ENCODE measurements at regions not wholly inside any gene's neighbourhood (a gene's known extent, or its start where the extent isn't known, plus 50 kb on each side); places are given as distances from the start of the nearest gene placed in this dataset.
"Not testable (repeated sequence)": the region's sequence is repeated elsewhere in the genome, so short reads cannot be mapped to it uniquely, and the experiment has no call there.

DNA sequence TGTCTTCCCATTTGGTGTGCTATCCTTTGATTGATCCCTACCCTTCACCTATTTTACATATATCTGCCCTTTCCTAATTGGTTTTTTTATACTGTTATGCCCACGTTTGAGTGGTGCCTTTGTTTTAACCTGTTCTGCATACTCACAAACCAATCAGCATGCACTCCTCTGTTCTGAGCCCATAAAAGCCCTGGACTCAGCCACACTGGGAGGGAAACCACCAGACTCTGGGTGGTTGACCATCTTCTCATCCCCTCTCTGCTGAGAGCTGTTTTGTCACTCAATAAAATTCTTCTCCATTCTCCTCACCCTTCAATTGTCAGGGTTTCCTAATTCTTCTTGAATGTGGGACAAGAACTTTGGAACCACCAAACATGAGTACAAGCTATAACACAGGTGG lies 989.8 kb downstream of the ADGRL2 start:
- DNase-seq: no peak

DNA sequence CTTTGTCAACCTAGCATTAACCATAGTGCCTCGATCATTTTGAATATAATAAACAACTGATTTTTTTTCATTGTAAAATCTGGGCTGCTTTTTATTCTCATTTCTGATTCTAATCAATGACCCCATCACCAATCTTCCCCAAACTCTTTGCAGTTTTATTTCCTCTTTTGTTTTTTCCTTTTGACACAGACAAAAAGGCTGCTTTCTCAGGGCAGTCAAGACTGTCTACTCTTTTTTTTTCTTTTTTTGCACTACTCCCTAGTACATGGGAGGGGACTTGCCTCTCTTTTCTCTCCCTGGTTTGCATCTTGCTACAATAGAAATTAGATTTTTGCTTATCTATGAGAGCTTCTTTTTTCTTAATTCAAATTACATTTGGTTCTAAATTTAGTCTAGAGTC lies 987.9 kb downstream of the ADGRL2 start:
- DNase-seq: no peak

DNA sequence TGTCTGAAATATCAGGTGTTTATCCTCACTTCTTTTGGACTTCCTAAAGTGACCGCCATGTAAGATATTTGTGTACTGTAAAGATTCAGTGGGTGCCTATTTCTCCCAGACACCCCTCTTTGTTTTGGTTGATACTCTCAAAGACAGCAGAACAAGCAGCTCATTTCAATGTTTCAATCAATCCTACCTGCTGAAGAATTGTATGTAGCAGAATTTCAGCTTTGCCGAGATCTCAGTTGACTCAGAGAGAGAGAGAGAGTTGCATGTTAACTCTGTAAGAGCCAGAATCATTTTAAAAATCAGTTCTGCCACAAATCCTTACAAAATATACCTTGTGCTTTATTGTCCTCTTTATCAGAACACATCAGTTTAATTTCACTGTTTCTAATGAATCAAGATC lies 987.3 kb downstream of the ADGRL2 start:
- no peak for DNase-seq

DNA sequence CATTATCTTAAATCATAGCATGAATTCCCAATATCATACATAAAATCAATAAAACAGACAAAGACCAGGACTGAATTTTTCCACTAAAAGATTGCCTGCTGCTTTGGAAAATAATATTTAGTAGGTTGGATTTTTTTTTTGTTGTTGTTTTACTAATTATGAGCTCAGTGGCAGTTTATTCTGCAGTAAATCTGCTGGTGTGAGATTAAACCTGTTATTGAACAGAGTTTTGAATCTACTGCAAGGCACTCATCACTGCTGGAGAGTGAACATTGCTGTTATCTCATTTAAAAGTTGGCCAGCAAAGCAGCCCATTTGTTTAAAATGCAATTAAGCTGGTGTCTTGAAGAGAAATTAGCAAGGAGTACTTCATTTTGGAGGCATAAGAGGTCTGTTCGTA lies 986.1 kb downstream of the ADGRL2 start:
- DNase-seq: no peak

DNA sequence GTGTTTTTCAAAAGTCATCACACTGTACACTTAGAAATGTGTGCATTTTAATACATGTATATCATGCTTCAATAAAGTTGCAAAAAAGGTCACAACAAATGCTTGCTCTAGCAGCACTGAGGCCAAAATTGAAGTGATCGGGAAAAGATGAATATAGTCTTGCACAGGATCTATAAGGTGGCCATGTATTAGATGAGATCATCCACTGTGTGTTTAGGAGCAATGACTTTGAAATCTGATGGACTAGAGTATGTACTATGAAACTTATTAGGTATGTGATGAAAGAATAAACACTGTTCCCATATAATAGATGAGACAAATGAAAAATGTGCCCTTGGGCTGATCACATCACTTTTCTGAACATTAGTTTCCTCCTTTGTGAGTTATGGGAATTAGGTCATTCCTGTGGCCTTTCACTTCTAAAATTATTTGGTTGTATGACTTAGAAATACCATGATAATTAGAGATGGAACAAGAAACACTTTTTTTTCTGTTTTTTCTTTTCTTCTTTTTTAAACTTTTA lies 984.6 kb downstream of the ADGRL2 start:
- no peak for DNase-seq

DNA sequence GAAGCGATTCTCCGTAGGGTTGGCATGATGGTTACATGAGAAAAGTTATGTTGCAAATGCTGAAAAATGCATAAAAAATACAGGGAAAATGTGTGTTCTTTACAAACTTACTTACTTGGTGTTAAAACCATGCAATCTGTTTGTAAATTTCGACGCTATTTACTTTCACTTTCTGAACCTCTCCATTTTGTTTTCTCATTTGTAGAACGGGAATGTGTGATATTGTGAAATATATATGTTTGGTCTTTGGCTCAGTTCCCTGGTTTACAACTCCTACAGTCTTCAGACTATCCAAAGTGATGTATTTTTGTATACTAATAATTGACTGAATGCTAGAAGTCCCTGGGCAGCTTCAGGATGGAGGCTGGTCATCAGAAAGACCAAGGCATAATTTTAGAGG lies 982.3 kb downstream of the ADGRL2 start:
- DNase-seq: no peak

DNA sequence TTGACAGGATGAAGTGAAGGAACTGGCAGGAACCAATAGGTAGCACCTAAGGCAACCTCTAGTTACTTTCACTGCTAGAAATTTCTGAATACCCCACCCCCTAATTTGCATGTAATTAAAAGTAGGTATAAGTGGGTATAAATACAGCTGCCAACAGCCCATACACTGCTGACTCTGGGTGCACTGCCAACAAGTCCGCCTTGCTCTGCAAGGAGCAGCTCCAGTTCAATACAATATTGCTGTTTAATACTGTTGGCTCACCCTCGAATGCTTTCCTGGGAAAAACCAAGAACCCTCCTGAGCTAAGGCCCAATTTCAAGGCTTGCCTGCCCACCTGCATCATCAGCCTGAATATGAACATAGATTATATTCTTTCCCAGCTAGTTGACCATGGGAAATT lies 981.9 kb downstream of the ADGRL2 start:
- DNase-seq: no peak

DNA sequence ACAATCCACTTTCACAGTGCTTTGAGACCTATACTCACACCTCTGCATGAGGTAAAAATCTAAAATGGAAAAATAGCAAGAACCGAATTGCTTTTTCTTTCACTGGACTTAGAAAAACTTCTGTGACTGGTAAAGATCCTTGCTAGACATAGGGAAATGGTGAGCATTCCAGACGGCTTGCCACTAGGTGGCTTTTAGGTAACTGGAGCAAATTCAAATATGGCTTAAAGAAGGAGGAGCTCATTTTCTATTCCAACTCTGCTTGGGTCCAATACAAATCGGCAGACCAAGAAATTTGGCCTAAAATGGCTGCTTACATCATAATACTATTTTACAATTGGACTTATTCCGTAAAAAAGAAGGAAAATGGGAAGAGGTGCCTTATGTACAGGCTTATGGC lies 977.9 kb downstream of the ADGRL2 start:
- no peak for DNase-seq

DNA sequence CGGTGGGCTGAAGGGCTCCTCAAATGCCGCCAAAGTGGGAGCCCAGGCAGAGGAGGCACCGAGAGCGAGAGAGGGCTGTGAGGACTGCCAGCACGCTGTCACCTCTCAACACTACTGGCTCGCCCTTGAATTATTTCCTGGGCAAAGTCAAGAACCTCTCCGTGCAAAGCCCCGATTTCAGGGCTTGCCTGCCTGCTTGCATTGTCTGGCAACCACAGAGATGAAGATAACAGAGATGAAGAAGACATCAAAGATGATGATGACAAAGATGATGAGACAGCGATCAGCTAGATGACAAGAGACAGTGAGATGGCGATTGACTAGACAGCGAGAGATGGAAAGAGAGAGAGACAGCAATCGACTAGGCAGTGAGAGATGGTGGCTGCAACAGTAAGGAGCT lies 976.5 kb downstream of the ADGRL2 start:
- DNase-seq: no peak

DNA sequence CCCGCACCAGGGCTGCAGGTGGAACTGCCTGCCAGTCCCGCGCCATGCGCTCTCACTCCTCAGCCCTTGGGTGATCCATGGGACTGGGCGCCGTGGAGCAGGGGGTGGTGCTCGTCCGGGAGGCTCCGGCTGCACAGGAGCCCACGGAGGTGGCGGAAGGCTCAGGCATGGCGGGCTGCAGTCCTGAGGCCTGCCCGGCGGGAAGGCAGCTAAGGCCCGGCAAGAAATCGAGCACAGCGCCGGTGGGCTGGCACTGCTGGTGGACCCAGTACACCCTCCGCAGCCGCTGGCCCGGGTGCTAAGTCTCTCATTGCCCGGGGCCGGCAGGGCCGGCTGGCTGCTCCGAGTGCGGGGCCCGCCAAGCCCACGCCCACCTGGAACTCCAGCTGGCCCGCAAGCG lies 976.0 kb downstream of the ADGRL2 start:
- not testable (repeated sequence) for DNase-seq

DNA sequence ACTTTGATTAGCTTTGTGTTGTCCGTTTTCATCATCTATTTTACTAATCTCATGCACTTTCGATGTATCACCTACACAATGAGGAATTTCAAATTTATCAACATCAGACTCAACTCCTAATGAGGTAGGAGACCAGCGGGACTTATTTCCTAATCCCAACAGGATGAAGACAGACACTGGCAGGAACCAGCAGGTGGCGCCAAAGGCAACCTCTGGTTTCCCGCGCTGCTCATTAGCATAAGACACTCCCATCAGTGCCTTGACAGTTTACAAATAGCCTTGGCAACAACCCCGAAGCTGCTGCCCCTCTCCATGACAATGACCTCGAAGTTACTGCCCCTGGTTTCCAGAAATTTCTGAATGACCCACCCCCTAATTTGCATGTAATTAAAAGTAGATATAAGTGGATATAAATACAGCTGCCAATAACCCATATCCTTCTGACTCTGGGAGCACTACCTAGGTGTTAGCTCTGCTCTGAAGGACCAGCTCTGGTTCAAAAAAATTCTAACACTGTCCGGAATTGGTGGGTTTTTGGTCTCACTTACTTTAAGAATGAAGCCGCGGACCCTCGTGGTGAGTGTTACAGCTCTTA lies 974.8 kb downstream of the ADGRL2 start:
- DNase-seq: no peak

DNA sequence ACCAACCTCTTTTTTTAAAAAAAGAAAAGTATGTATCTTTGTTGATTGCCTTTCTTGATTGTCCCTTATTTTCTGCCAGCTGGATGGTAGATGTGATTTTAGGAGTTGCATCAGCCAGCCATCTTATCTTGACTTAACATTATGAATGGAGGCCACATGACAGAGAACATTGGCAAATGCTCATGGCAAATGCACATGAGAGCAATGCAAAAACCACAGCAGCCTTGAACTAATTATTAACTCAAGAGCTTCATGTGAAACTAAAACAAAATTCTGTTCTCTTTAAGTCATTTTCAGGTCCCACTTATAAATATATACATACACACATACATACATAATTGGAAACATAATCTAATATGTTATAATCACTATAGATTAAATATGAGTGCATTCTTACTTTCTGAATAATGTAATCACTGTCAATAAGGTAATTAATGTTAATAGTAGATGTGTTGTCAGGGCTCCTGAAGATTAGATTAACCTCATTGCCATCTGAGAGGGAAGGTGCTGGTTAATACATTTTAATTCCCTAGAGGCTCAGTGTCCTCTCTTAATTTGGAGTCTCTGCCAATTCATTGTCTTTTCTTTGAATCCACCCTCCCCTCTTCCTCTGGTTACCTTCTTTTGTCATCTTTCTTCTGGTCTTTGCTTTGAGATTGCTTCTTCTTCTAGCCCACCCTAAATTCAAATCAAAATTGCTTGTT lies 962.2 kb downstream of the ADGRL2 start:
- DNase-seq: no peak

DNA sequence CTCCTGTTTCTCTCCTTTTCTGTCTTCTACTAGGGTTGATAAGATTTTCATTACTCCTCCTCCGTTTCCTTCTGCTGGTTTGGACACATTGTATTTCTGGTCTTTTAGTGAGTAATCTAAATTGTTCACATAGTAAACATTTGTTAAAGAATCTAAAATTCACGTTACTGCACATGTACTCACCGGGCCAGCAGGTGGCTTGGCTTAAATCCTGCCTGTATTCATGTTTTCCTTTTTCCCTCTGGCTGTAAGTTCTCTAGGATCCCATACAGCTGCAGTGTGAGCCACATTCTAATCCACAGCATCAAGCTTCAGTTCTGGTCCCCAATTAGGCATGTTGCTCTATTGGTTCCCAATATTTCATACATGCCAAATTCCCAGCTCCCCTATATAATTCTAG lies 958.3 kb downstream of the ADGRL2 start:
- no peak for DNase-seq

DNA sequence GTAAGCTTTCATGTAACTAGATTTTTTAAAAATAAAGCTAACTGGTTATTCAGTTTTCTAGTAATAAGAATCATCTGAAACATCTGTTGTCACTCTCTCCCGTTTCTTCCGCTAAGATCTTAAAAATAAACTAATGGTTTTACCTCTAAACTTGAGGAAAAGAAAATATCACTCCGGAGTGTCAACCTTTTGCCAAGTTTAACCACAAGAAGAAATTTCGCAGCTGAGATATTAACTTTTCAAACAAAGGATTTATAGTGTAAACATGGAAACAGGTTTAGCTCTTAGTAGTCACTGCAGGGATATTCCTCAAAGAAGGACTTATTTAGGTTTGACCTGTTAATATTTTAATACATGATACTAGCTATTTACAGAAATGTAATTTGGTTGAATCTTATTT lies 954.9 kb downstream of the ADGRL2 start:
- no peak for DNase-seq

DNA sequence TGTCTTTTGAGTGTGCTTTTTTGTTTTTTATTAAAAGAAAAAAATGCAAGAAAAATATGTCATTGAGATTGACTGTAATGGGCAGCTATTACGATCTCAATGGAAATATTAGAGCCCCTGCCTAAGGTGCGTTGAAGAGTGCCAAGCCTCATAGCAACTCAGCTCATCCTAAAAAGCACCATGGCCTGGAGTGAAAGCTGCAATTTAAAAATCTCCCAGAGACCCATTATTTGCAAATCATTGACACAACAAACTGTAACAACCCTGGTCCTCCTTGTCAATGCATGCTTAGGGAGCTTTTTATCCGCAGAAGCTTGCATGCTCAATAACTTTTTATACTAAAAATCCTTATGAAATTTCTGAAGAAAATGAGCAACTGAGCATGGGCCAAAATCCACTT lies 954.5 kb downstream of the ADGRL2 start:
- DNase-seq: no peak

DNA sequence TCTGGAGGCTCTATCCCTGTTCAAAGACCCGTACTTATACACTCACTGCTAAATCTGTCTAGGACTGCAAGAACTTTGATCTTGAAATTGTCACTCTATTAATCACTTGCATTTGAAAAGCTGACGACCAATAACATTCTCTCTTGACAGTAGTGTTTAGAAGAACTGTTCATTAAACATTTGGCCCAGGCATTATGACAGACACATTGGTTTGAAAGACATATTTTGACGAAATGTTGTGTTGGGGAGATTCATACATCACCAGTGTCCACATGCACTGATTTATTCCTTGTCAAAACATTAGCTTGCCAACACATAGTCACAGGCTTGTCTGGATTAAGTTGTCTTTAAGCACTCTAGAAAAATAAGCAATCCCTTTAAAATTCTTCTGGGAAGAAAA lies 951.3 kb downstream of the ADGRL2 start:
- DNase-seq: no peak

DNA sequence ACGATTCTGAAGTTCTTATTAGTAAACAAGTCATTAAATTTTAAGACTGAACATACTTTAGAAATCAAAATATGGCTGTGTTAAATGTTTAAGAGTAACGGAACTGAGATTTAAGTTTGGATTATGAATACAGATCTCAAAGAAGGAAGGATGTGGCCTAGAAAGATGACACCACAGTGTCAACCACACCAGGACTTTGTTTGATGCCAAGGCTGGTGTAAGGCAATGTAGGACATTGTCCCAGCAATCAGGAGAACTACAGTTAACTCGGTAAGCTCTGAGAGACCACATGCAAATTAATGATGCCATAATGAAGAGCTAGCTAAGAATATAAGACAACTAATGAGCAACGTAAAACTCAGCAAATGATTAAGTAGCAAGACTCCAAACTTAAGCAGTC lies 932.9 kb downstream of the ADGRL2 start:
- DNase-seq: no peak

DNA sequence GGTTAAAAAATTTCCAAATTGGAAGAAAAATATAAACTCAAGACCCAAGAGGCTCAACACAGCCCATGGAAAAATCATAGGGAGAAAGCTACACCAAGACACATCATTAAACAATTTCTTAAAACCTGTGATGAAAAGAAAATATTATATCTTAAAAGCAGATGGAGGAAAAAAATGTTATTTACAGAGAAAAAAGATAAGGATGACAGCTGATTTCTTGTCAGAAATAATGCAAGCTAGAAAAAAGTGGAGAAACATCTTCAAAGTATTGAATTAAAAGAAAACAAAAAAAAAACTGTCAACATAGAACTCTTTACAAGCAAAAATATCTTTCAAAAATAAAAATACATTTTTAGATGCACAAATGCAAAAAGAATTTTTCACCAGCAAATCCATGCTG lies 930.5 kb downstream of the ADGRL2 start:
- no peak for DNase-seq

DNA sequence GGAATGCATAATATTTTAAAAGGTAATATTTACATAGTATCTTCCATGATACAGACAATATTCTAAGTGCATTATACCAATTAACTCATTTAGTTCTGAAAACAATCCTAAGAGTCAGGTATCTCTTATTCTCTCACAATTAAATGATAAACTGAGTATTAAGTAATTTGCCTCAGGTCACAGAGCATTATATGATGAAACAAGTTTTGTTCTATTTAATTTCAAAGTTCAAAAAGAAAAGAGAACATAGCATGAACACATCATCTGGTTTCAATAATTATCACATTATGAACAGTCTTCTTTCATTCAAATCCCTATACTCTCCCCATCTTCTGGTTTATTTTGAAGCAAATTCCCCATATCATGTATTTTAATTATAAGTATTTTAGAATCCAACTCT lies 927.5 kb downstream of the ADGRL2 start:
- DNase-seq: no peak

DNA sequence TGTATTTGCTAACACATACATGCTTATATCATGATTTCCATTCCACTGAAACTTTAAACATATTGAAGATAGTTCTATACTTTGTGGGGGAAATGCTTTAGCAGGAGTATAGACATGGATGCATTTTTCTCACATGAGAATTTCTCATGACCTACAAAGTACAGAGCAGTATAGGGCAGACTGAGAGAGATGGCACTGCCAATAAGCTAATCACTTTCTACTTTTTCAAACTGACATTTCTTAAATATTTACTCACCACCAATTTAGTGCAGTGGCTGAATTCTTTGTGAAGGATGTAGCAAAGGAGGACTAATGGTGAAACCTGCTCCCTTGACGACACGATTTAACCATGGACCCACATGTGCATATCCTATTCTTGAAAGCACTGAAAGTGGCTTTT lies 923.5 kb downstream of the ADGRL2 start:
- no peak for DNase-seq

DNA sequence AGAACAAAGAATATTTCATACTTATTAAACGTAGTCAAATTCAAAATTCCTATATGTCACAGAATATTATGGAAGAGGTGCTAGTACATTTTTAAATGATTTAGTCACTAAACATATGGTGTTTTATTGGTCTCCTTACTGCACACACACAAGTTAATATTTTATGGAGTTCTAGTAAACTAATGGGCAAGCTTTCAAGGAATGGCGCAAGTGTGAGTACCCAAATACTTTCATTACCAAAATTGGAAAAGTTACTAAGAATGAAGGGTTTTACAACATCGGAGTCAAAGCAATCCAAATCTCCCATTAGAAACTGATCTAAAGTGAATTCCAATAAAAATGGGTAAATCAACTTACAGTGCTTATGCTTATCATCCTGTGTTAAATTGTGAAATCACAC lies 921.9 kb downstream of the ADGRL2 start:
- DNase-seq: no peak

DNA sequence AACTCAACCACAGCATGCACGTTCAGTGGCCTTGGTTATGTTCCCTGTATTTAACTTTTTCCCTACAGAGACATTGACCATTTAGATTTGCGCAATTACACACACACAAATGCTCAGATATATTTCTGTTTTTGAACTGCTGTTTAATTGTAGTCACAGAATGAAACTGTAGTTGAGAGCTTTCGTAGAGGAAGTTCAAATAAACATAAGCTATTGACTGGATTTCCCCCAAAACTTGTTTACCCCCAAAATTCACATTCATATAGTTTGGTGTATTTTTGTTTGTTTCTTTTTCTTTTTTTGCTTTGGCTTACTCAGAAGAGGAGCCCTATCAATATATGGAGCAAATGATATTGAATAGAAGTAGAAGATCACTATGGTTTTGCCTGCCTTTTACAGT lies 921.0 kb downstream of the ADGRL2 start:
- no peak for DNase-seq

DNA sequence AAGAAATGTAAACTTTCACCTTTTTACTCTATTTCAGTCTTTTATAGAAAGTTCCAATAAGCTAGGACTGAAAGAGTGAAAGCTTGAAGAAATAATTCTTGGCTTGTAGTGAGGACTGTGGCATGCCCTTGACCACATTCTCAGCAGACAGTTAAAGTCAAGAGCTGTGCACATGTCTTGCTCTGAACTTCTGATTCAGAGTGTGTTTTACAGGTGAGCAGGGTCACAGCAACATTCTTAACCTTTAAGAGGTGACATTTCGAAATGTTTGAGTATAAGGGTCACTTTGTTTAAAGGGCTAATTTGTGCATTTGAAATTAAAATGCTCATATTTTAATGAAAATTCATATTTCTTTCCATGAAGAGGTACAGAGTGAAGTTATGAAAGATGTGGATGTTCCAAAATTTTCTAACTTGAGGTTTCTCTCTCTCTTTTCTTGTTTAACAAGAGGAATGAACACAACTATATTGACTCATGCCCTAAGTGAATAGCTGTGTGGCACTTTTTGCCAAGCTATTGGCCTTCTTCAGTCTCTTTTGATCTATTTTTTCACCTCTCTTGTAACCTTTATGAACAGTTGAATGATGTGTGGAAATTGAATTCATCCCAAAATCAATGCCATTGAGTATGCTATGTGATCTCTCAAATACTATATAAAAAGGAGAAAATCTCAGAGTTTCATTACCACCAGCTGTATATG lies 918.1 kb downstream of the ADGRL2 start:
- no peak for DNase-seq

DNA sequence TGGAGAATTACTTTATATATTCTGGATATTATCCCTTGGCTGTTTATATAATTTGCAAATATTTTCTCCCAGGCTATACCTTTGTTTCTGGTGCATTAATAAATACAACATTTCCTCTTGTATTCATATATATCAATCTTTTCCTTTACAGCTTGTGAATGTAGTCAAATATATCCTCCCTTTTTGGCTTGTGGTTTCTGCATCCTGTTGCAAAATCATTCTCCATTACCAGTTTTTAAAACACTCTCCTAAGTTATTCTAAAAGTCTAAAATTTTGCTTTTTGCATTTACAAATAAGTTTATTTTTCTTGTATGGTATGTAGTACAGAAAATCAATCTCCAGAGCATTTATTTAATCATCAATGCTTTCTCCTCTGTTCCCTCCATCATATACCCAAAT lies 909.4 kb downstream of the ADGRL2 start:
- DNase-seq: no peak
